IPS-18a (cell line): ENCODE measurements at regions not wholly inside any gene's neighbourhood (a gene's known extent, or its start where the extent isn't known, plus 50 kb on each side); places are given as distances from the start of the nearest gene placed in this dataset.

Experiments used
- H3K27ac ChIP-seq: one replicate; pipeline ENCODE4 v1.5.1; 2013; ENCODE audit warnings: low read length
- H3K27me3 ChIP-seq: one replicate; pipeline ENCODE4 v1.6.1; 2013; ENCODE audit warnings: mild to moderate bottlenecking, low read length; ENCODE audit not compliant: control insufficient read depth, insufficient read depth
- H3K36me3 ChIP-seq: one replicate; pipeline ENCODE4 v1.6.1; 2013; ENCODE audit warnings: low read depth, low read length; ENCODE audit not compliant: control insufficient read depth
- H3K4me1 ChIP-seq: one replicate; pipeline ENCODE4 v1.6.1; 2013; ENCODE audit warnings: low read depth, low read length; ENCODE audit not compliant: control insufficient read depth
- H3K4me3 ChIP-seq: one replicate; pipeline ENCODE4 v1.5.1; 2013; ENCODE audit warnings: low read length
- H3K9ac ChIP-seq: one replicate; pipeline ENCODE4 v1.6.1; 2013; ENCODE audit warnings: mild to moderate bottlenecking, low read length, moderate library complexity
- H3K9me3 ChIP-seq: one replicate; pipeline ENCODE4 v1.6.1; 2013; ENCODE audit warnings: low read depth, low read length; ENCODE audit not compliant: control insufficient read depth

DNA sequence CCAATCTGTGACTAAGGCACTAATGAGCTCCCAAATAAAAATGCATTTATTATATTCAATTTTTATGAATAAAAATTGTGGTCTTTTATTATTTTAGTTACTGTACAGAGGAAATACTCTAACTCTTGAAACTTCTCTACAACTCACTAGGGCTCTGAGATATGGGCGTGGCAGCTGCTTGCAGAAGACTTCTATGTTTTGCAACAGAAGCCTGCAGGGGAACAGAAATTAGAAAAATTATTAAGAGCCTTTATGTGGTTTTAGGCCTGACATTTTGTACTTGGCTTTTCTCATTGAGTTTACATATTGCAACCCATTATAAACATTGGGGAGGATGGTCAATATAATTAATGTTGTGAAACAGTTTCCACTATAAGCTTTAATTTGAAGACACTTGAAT, 581.4 kb downstream of the TNS3 start:
- Histone ChIP-seq H3K4me1 (no peaks in the 10 kb centered on the region), H3K4me3 (no peak overlapping the region), H3K9me3 (no peaks in the 10 kb centered on the region), H3K27ac (no peak overlapping the region), H3K9ac (no peak overlapping the region), H3K27me3 (no peaks in the 10 kb centered on the region), H3K36me3 (no peaks in the 10 kb centered on the region)

DNA sequence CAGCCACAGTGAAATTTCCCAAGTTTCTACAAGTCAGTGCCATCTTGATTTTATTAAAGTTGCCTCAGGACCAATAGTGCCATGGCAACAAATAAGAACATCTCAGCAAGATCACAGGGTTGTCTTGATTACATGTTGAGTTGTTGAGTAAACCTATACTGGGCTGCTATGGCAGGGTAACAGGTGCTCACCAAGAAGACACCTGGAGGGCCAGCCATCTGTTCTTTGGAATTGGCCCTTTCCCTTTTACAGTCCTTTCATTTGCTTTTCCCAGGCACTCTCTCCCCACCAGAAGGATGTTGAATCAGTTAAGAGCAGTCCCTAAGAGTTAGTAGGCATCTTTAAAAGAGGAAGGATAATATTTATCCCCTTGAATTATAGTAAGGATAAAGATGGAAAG, 582.0 kb downstream of the TNS3 start:
- no peaks in the 10 kb centered on the region for H3K4me1 ChIP-seq
- H3K27me3 ChIP-seq = no peaks in the 10 kb centered on the region
- no peak overlapping the region for H3K9ac ChIP-seq
- H3K36me3 ChIP-seq = no peaks in the 10 kb centered on the region
- H3K9me3 ChIP-seq = no peaks in the 10 kb centered on the region
- H3K27ac ChIP-seq = no peak overlapping the region
- no peak overlapping the region for H3K4me3 ChIP-seq

GRCh38 chr7:46996972-46997371, 584.9 kb downstream of the TNS3 start:
- Histone ChIP-seq H3K9ac (no peak overlapping the region), H3K4me1 (no peaks in the 10 kb centered on the region), H3K27ac (no peak overlapping the region), H3K9me3 (no peaks in the 10 kb centered on the region), H3K36me3 (no peaks in the 10 kb centered on the region), H3K27me3 (no peaks in the 10 kb centered on the region), H3K4me3 (no peak overlapping the region)

- Histone ChIP-seq H3K4me1 (no peaks in the 10 kb centered on the region), H3K27me3 (no peaks in the 10 kb centered on the region), H3K27ac (no peak overlapping the region), H3K9ac (no peak overlapping the region), H3K36me3 (no peaks in the 10 kb centered on the region), H3K9me3 (no peaks in the 10 kb centered on the region), H3K4me3 (no peak overlapping the region)
These were observed 588.5 kb downstream of the TNS3 start for GRCh38 chr7:46993396-46993795.

DNA sequence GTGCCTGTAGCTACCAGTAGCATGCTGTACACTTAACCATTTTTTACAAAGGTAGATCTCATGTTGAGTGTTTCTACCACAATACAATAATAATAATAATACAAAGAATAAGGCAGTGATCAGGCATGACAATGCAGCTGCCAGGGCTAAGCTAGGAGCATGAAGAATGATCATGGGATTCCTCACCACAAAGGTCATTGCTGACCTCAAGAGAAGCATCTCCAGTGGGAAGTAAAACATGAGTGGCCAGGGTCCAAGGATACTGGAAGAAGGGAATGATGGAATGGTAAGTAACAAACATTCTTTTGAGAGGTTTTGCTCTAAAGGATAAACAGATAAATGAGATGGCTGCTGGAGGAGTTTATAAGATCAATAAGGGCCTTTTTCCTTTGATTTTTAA, 591.1 kb downstream of the TNS3 start:
- Histone ChIP-seq H3K4me3 (no peak overlapping the region), H3K4me1 (no peaks in the 10 kb centered on the region), H3K36me3 (no peaks in the 10 kb centered on the region), H3K9ac (no peak overlapping the region), H3K27me3 (no peaks in the 10 kb centered on the region), H3K9me3 (no peaks in the 10 kb centered on the region), H3K27ac (no peak overlapping the region)

GRCh38 chr7:46989247-46989646, 592.7 kb downstream of the TNS3 start:
- no peak overlapping the region for H3K4me3 ChIP-seq
- H3K4me1 ChIP-seq = no peaks in the 10 kb centered on the region

GRCh38 chr7:46982928-46983327, 599.0 kb downstream of the TNS3 start:
- no peaks in the 10 kb centered on the region for H3K36me3 ChIP-seq
- no peak overlapping the region for H3K9ac ChIP-seq
- H3K27ac ChIP-seq = no peak overlapping the region
- H3K4me3 ChIP-seq = no peak overlapping the region
- H3K27me3 ChIP-seq = no peaks in the 10 kb centered on the region
- no peaks in the 10 kb centered on the region for H3K4me1 ChIP-seq
- H3K9me3 ChIP-seq = no peaks in the 10 kb centered on the region

More at GRCh38 chr7:46989247-46989646, 592.7 kb downstream of the TNS3 start:
- Histone ChIP-seq H3K27ac (no peak overlapping the region), H3K27me3 (no peaks in the 10 kb centered on the region), H3K9ac (no peak overlapping the region), H3K9me3 (no peaks in the 10 kb centered on the region), H3K36me3 (no peaks in the 10 kb centered on the region)

DNA sequence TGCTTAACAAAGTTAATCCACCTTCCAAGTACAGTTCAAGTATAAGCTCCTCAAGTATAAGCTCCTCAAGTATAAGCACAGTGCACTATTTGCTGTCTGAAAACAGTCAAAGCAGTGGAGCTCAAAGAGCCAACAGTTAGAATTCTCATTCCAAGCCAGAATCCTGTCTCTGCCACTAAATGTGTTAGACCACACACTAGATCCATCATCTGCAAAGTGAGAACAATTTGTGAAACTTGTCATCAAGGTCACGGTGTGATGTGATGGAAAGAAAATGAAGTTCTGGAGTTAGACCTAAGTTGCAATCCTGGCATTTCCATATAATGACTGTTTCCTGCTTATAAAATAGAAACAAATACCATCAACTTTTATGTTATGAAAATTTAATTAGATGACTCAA, 602.5 kb downstream of the TNS3 start:
- Histone ChIP-seq H3K27me3 (no peaks in the 10 kb centered on the region), H3K9me3 (no peaks in the 10 kb centered on the region), H3K27ac (no peak overlapping the region), H3K9ac (no peak overlapping the region), H3K36me3 (no peaks in the 10 kb centered on the region), H3K4me1 (no peaks in the 10 kb centered on the region), H3K4me3 (no peak overlapping the region)

GRCh38 chr7:46975493-46975892, 606.4 kb downstream of the TNS3 start:
- Histone ChIP-seq H3K4me3 (no peak overlapping the region), H3K27me3 (no peaks in the 10 kb centered on the region), H3K4me1 (no peaks in the 10 kb centered on the region), H3K27ac (no peak overlapping the region), H3K9ac (no peak overlapping the region), H3K9me3 (no peaks in the 10 kb centered on the region), H3K36me3 (no peaks in the 10 kb centered on the region)

GRCh38 chr7:46972205-46972604, 609.7 kb downstream of the TNS3 start:
- no peaks in the 10 kb centered on the region for H3K9me3 ChIP-seq
- H3K27me3 ChIP-seq = no peaks in the 10 kb centered on the region
- no peaks in the 10 kb centered on the region for H3K36me3 ChIP-seq
- no peak overlapping the region for H3K4me3 ChIP-seq
- no peak overlapping the region for H3K9ac ChIP-seq
- no peaks in the 10 kb centered on the region for H3K4me1 ChIP-seq
- H3K27ac ChIP-seq = no peak overlapping the region

GRCh38 chr7:46970476-46970875, 611.4 kb downstream of the TNS3 start:
- Histone ChIP-seq H3K27me3 (no peaks in the 10 kb centered on the region), H3K4me1 (no peaks in the 10 kb centered on the region), H3K27ac (no peak overlapping the region), H3K9ac (no peak overlapping the region), H3K36me3 (no peaks in the 10 kb centered on the region), H3K4me3 (no peak overlapping the region), H3K9me3 (peaks cover 4% of the 10 kb centered on the region)

DNA sequence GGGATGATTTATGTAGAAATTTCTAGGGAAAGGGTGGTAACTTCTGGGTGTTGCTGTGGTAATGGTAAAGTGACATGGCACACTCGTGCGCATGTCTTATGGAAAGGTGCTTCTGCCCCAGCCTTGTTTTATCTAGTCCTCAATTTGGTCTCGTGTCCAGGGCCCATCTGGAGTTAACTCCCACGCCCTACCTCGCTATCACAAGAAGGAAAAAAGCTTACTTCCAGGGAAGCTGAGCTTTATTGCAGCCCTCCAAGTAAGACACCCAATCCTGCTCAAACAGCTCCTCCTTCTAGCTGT, 611.8 kb downstream of the TNS3 start:
- H3K27ac ChIP-seq = no peak overlapping the region
- H3K4me1 ChIP-seq = no peaks in the 10 kb centered on the region
- H3K9ac ChIP-seq = no peak overlapping the region
- H3K36me3 ChIP-seq = no peaks in the 10 kb centered on the region
- no peaks in the 10 kb centered on the region for H3K27me3 ChIP-seq
- H3K9me3 ChIP-seq = peaks cover 5% of the 10 kb centered on the region
- H3K4me3 ChIP-seq = no peak overlapping the region
